ENCODE measurements at regions not wholly inside any gene's neighbourhood (a gene's known extent, or its start where the extent isn't known, plus 50 kb on each side); places are given as distances from the start of the nearest gene placed in this dataset.
"Not testable (repeated sequence)": the region's sequence is repeated elsewhere in the genome, so short reads cannot be mapped to it uniquely, and the experiment has no call there.

GRCh38 chrX:5683996-5684395 is 544.7 kb downstream of the NLGN4X start:
- no peak for DNase-seq

- DNase-seq = no peak
Measured at GRCh38 chrX:5681159-5681558, 547.5 kb downstream of the NLGN4X start.

GRCh38 chrX:5674036-5674435 is 554.6 kb downstream of the NLGN4X start:
- no peak for DNase-seq

GRCh38 chrX:5672099-5672498 is 556.6 kb downstream of the NLGN4X start:
- no peak for DNase-seq

- not testable (repeated sequence) for DNase-seq
Measured at GRCh38 chrX:5666689-5667088, 562.0 kb downstream of the NLGN4X start.

- no peak for DNase-seq
Measured at GRCh38 chrX:5656544-5656943, 572.1 kb downstream of the NLGN4X start.

- no peak for DNase-seq
Measured at GRCh38 chrX:5650904-5651303, 577.8 kb downstream of the NLGN4X start.

GRCh38 chrX:5648941-5649568 is 579.6 kb downstream of the NLGN4X start:
- DNase-seq = no peak

- no peak for DNase-seq
Measured at GRCh38 chrX:5646818-5647217, 581.8 kb downstream of the NLGN4X start.

GRCh38 chrX:5644776-5645175 is 583.9 kb downstream of the NLGN4X start:
- DNase-seq = no peak

GRCh38 chrX:5640071-5640470 is 588.6 kb downstream of the NLGN4X start:
- no peak for DNase-seq

- DNase-seq = no peak
Measured at GRCh38 chrX:5638572-5638971, 590.1 kb downstream of the NLGN4X start.

GRCh38 chrX:5632887-5633286 is 595.8 kb downstream of the NLGN4X start:
- DNase-seq = no peak

GRCh38 chrX:5632061-5632614 is 596.5 kb downstream of the NLGN4X start:
- no peak for DNase-seq

- DNase-seq = no peak
Measured at GRCh38 chrX:5617666-5618065, 611.0 kb downstream of the NLGN4X start.

- DNase-seq = no peak
Measured at GRCh38 chrX:5595570-5595969, 633.1 kb downstream of the NLGN4X start.

GRCh38 chrX:5586726-5587125 is 641.9 kb downstream of the NLGN4X start:
- no peak for DNase-seq

GRCh38 chrX:5575407-5575806 is 653.3 kb downstream of the NLGN4X start:
- DNase-seq = no peak

GRCh38 chrX:5568934-5569333 is 659.7 kb downstream of the NLGN4X start:
- no peak for DNase-seq

- no peak for DNase-seq
Measured at GRCh38 chrX:5559386-5559785, 669.3 kb downstream of the NLGN4X start.

GRCh38 chrX:5549512-5549911 is 679.2 kb downstream of the NLGN4X start:
- no peak for DNase-seq

GRCh38 chrX:5537098-5537497 is 691.6 kb downstream of the NLGN4X start:
- no peak for DNase-seq

- no peak for DNase-seq
Measured at GRCh38 chrX:5536261-5536660, 692.4 kb downstream of the NLGN4X start.

- DNase-seq = no peak
Measured at GRCh38 chrX:5528057-5528456, 700.6 kb downstream of the NLGN4X start.

GRCh38 chrX:5526191-5526590 is 702.5 kb downstream of the NLGN4X start:
- DNase-seq = no peak
